Trophoblast cell (in vitro differentiated cells and primary cell): ENCODE measurements at regions not wholly inside any gene's neighbourhood (a gene's known extent, or its start where the extent isn't known, plus 50 kb on each side); places are given as distances from the start of the nearest gene placed in this dataset.

Source experiments
- DNase-seq, 2 donors: peaks; one replicate each; pipeline ENCODE4 v3.0.0-alpha.2; 2016
- H2AFZ ChIP-seq: 2 replicates; pipeline ENCODE4 v1.6.1; 2013; ENCODE audit warnings: low read length, moderate library complexity, mild to moderate bottlenecking; ENCODE audit not compliant: insufficient read depth, poor library complexity
- H2AK5ac ChIP-seq: 2 replicates; pipeline ENCODE4 v1.6.1; 2013; ENCODE audit warnings: mild to moderate bottlenecking, low read length
- H2BK120ac ChIP-seq: 2 replicates; pipeline ENCODE4 v1.6.1; 2013; ENCODE audit warnings: low read length, mild to moderate bottlenecking, moderate library complexity; ENCODE audit not compliant: insufficient read depth, poor library complexity
- H2BK12ac ChIP-seq: 2 replicates; pipeline ENCODE4 v1.6.1; 2013; ENCODE audit warnings: mild to moderate bottlenecking, low read length, moderate library complexity
- H2BK5ac ChIP-seq: 2 replicates; pipeline ENCODE4 v1.6.1; 2013; ENCODE audit warnings: low read length, low read depth, moderate library complexity, mild to moderate bottlenecking; ENCODE audit not compliant: poor library complexity
- H3K14ac ChIP-seq: 2 replicates; pipeline ENCODE4 v1.6.1; 2013; ENCODE audit warnings: mild to moderate bottlenecking, low read length
- H3K18ac ChIP-seq: 2 replicates; pipeline ENCODE4 v1.6.1; 2013; ENCODE audit warnings: mild to moderate bottlenecking, low read length
- H3K23ac ChIP-seq: 2 replicates; pipeline ENCODE4 v1.6.1; 2013; ENCODE audit warnings: low read length
- H3K27ac ChIP-seq: 2 replicates; pipeline ENCODE4 v1.5.1; 2013; ENCODE audit warnings: low read depth, mild to moderate bottlenecking, inconsistent platforms, low read length, moderate library complexity
- H3K27me3 ChIP-seq: 2 replicates; pipeline ENCODE4 v1.6.1; 2013; ENCODE audit warnings: inconsistent platforms, mild to moderate bottlenecking, low read length, moderate library complexity; ENCODE audit not compliant: insufficient read depth
- H3K36me3 ChIP-seq, 2 experiments: 1 replicate in 1 of 2; 2 replicates in 1 of 2; pipeline ENCODE4 v1.6.1; 2013; ENCODE audit warnings: low read length in 2 of 2, mild to moderate bottlenecking in 2 of 2, moderate library complexity in 1 of 2; ENCODE audit not compliant: insufficient read depth in 2 of 2, control insufficient read depth in 1 of 2
- H3K4ac ChIP-seq: 2 replicates; pipeline ENCODE4 v1.6.1; 2013; ENCODE audit warnings: low read depth, mild to moderate bottlenecking, low read length, moderate library complexity
- H3K4me1 ChIP-seq, 2 experiments: 1 replicate in 1 of 2; 2 replicates in 1 of 2; pipeline ENCODE4 v1.6.1; 2013; ENCODE audit warnings: low read length in 2 of 2, mild to moderate bottlenecking in 2 of 2, moderate library complexity in 1 of 2; ENCODE audit not compliant: insufficient read depth in 2 of 2, control insufficient read depth in 1 of 2
- H3K4me2 ChIP-seq: 2 replicates; pipeline ENCODE4 v1.6.1; 2013; ENCODE audit warnings: inconsistent platforms, mild to moderate bottlenecking, low read length, moderate library complexity
- H3K4me3 ChIP-seq: 2 replicates; pipeline ENCODE4 v1.5.1; 2013; ENCODE audit warnings: mild to moderate bottlenecking, low read depth, low read length, inconsistent platforms
- H3K79me1 ChIP-seq: one replicate; pipeline ENCODE4 v1.6.1; 2013; ENCODE audit warnings: low read length
- H3K79me2 ChIP-seq: 2 replicates; pipeline ENCODE4 v1.6.1; 2013; ENCODE audit warnings: low read length, mild to moderate bottlenecking; ENCODE audit not compliant: control insufficient read depth, insufficient read depth, poor library complexity
- H3K9ac ChIP-seq: 2 replicates; pipeline ENCODE4 v1.6.1; 2013; ENCODE audit warnings: mild to moderate bottlenecking, low read length
- H3K9me3 ChIP-seq: 2 replicates; pipeline ENCODE4 v1.6.1; 2013; ENCODE audit warnings: low read depth, mild to moderate bottlenecking, control low read depth, inconsistent platforms, low read length; ENCODE audit not compliant: insufficient read depth
- H4K12ac ChIP-seq: 2 replicates; pipeline ENCODE4 v1.6.1; 2013; ENCODE audit warnings: low read depth, mild to moderate bottlenecking, low read length, moderate library complexity
- H4K8ac ChIP-seq: 2 replicates; pipeline ENCODE4 v1.6.1; 2013; ENCODE audit warnings: low read depth, mild to moderate bottlenecking, low read length, moderate library complexity
- H4K91ac ChIP-seq: one replicate; pipeline ENCODE4 v1.6.1; 2013; ENCODE audit warnings: low read depth, mild to moderate bottlenecking, low read length, moderate library complexity
- WGBS: extraction: QIAGEN DNeasy Blood & Tissue Kit; methylation state at CpG from one replicate; pipeline ENCODE4 v1.1.7; 2013; ENCODE audit warnings: missing lambda C conversion rate; ENCODE audit not compliant: insufficient read length, insufficient coverage; ENCODE audit errors: extremely low coverage; 5-methylcytosine and 5-hydroxymethylcytosine counted together

DNA sequence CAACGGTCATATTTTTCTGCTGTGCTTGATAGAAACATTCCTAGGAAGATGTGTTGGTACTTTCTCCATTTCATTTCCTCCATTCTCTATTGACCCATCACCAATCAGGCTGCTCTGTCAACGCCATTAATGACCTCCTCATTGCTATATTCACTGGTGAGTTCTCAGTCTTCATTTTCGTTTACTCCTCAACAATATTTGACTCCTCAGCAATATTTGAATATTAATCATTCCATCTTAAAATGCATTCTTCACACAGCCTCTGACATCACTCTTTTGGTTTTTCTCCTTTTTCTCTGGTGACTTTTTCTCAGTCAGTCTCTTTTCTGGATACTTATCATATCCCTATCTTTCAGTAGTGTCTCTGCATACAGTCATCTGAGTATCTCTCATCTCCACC is 323.5 kb upstream of the CRIM1 start:
- Histone ChIP-seq H3K14ac (no peak overlapping the region), H3K79me1 (no peaks in the 10 kb centered on the region), H3K23ac (no peak overlapping the region), H2AFZ (no peak overlapping the region), H4K12ac (no peak overlapping the region), H3K9ac (no peak overlapping the region), H3K79me2 (no peaks in the 10 kb centered on the region), H3K27ac (no peak overlapping the region), H4K91ac (no peak overlapping the region), H3K4me1 (no peaks in the 10 kb centered on the region), H2BK5ac (no peak overlapping the region), H4K8ac (no peak overlapping the region), H3K36me3 (no peaks in the 10 kb centered on the region), H3K4me3 (no peak overlapping the region), H3K4ac (no peak overlapping the region), H3K9me3 (no peaks in the 10 kb centered on the region), H2AK5ac (no peak overlapping the region), H3K18ac (no peak overlapping the region), H3K4me2 (no peak overlapping the region), H3K27me3 (no peaks in the 10 kb centered on the region), H2BK12ac (no peak overlapping the region), H2BK120ac (no peak overlapping the region)
- WGBS = no CpG with 5 or more reads among the region's 3 CpGs
- no peak for DNase-seq

- Histone ChIP-seq H2AFZ (no peak overlapping the region), H3K4me2 (no peak overlapping the region), H3K27me3 (no peaks in the 10 kb centered on the region), H3K4me1 (no peaks in the 10 kb centered on the region), H4K12ac (no peak overlapping the region), H3K79me1 (no peaks in the 10 kb centered on the region), H3K14ac (no peak overlapping the region), H2AK5ac (no peak overlapping the region), H2BK12ac (no peak overlapping the region), H2BK120ac (no peak overlapping the region), H3K4ac (no peak overlapping the region), H4K91ac (no peak overlapping the region), H2BK5ac (no peak overlapping the region), H3K23ac (no peak overlapping the region), H3K36me3 (no peaks in the 10 kb centered on the region), H3K4me3 (no peak overlapping the region), H3K9ac (no peak overlapping the region), H3K18ac (no peak overlapping the region), H3K79me2 (no peaks in the 10 kb centered on the region), H3K9me3 (no peaks in the 10 kb centered on the region), H3K27ac (no peak overlapping the region), H4K8ac (no peak overlapping the region)
- no CpG with 5 or more reads among the region's 1 CpG for WGBS
- no peak for DNase-seq
These were observed 324.1 kb upstream of the CRIM1 start for GRCh38 chr2:36031471-36031870.

DNA sequence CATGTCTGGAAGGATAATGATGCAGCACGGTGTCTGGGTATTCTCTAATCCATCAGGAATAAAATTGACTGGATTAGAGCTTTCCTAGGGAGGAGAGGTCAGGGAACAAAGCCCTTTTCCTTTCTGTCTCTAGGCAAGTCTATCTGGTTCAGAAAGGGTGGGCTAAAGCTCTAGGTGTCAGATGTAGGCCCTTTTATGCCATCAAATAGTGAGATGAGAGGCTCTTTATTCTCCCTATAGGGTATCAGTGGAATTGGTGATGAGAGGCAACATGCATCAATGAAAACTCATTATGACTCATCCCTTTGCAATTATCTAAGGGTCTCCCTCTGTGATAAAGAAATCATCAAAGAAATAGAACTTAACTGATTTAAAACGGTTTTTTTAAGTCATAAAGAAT is 328.0 kb upstream of the CRIM1 start:
- H3K4me2 ChIP-seq = no peak overlapping the region
- DNase-seq = no peak
- no peak overlapping the region for H4K91ac ChIP-seq
- H2BK120ac ChIP-seq = no peak overlapping the region
- H3K79me2 ChIP-seq = no peaks in the 10 kb centered on the region
- no peak overlapping the region for H2BK12ac ChIP-seq
- no peak overlapping the region for H2BK5ac ChIP-seq
- H3K18ac ChIP-seq = no peak overlapping the region
- no peaks in the 10 kb centered on the region for H3K79me1 ChIP-seq
- H3K27me3 ChIP-seq = no peaks in the 10 kb centered on the region
- no peaks in the 10 kb centered on the region for H3K36me3 ChIP-seq
- H3K4me3 ChIP-seq = no peak overlapping the region
- H3K4me1 ChIP-seq = no peaks in the 10 kb centered on the region
- H3K23ac ChIP-seq = no peak overlapping the region
- no peak overlapping the region for H3K9ac ChIP-seq
- no peaks in the 10 kb centered on the region for H3K9me3 ChIP-seq
- H4K12ac ChIP-seq = no peak overlapping the region
- H3K14ac ChIP-seq = no peak overlapping the region
- H4K8ac ChIP-seq = no peak overlapping the region
- no peak overlapping the region for H3K4ac ChIP-seq
- H2AFZ ChIP-seq = no peak overlapping the region
- H3K27ac ChIP-seq = no peak overlapping the region
- no CpG with 5 or more reads among the region's 2 CpGs for WGBS
- no peak overlapping the region for H2AK5ac ChIP-seq

DNA sequence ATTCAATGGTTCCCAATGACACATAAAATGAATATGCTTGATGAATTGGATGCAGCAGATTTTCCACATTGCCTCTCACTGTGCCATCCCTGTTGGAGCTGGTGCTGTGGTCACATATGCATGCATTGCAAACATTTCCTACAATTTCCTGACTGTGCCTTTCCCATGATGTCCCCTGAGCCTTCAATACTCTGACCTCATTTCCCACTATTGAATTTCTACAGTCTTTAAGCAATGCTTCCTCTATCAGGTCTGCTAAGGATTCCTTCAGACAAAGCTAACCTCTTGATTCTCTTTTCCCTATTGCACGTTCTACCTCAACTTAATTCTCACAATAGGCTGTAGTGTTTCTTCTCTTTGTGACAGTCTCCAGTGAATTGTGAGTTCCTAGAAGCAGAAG is 342.5 kb upstream of the CRIM1 start:
- Histone ChIP-seq H3K14ac (no peak overlapping the region), H2BK5ac (no peak overlapping the region), H3K79me1 (no peaks in the 10 kb centered on the region), H3K18ac (no peak overlapping the region), H3K4ac (no peak overlapping the region), H3K27me3 (no peaks in the 10 kb centered on the region), H3K79me2 (no peaks in the 10 kb centered on the region), H4K91ac (no peak overlapping the region), H3K4me3 (no peak overlapping the region), H3K36me3 (no peaks in the 10 kb centered on the region), H3K9ac (no peak overlapping the region), H3K23ac (no peak overlapping the region), H2BK120ac (no peak overlapping the region), H3K4me2 (no peak overlapping the region), H3K27ac (no peak overlapping the region), H4K8ac (no peak overlapping the region), H3K9me3 (no peaks in the 10 kb centered on the region), H3K4me1 (no peaks in the 10 kb centered on the region), H2BK12ac (no peak overlapping the region), H2AK5ac (no peak overlapping the region), H2AFZ (no peak overlapping the region), H4K12ac (no peak overlapping the region)
- no peak for DNase-seq
- WGBS = no CpG with 5 or more reads among the region's 1 CpG
